Embryonic facial prominence (tissue), 1 donor: ENCODE measurements at regions not wholly inside any gene's neighbourhood (a gene's known extent, or its start where the extent isn't known, plus 50 kb on each side); places are given as distances from the start of the nearest gene placed in this dataset.
"Not testable (repeated sequence)": the region's sequence is repeated elsewhere in the genome, so short reads cannot be mapped to it uniquely, and the experiment has no call there.

Experiments
- DNase-seq: peaks from one replicate; pipeline ENCODE4 v3.0.0-alpha.2; 2016; ENCODE audit errors: extremely low spot score

DNA sequence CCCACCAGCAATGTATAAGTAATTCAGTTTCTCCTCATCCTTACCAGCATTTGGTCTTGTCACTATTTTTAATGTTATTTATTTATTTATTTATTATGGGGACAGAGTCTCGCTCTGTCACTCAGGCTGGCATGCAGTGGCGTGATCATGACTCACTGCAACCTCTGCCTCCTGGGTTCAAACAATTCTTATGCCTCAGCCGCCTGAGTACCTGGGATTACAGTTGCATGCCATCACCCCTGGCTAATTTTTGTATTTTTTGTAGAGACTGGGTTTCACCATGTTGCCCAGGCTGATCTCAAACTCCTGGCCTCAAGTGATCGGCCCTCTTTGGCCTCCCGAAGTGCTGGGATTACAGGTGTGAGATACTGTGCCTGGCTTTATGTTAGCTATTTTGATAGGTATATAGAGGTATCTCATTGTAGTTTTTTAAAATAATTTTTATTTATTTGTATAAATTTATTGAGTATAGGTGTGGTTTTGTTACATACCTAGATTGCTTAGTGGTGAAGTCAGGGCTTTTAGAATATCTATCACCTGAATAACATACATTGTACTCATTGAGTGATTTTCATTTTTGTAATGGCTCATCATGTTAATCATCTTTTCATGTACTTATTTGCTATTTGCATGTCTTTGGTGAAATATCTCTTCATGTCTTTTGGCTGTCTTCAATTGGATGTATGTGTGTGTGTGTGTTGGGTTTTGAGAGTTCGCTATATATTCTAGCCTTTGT is 53.3 kb downstream of the TANC2 start:
- no peak for DNase-seq

DNA sequence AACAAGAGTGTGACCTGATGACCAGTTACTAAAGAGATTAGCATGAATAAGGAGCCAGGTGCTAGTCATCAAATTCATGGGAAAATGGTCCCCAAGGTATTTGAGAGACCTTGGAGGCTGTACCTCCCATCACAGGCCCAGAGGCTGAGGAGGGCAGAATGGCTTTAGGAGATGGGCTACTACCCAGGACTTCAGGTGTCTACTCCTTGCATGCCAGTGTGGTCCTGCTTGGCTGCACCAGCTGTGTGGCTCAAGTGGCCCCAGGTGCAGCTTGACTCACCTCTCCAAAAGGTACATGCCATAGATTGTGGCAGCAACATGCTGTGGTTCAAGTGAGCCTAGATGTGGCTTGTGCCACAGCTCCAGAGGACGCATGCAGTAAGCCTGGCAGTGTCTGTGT is 56.5 kb downstream of the TANC2 start:
- DNase-seq: no peak

DNA sequence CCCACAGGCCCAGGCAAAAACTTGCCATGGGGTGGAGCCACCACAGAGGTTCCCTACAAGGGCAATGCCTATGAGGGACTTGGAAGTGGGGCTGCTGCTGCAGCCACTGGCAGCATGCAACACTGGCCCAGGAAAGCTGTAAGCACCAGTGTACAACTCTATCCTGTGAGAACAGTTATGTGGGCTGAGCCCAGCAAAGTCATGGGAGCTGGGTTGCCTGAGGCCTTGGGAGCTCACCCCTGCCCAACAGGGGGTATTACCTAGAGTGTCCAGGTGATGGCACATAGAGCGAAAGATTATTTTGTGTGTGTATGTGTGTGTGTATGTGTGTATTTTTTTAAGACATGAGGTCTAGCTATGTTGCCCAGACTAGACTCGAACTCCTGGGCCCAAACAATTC is 57.0 kb downstream of the TANC2 start:
- no peak for DNase-seq

DNA sequence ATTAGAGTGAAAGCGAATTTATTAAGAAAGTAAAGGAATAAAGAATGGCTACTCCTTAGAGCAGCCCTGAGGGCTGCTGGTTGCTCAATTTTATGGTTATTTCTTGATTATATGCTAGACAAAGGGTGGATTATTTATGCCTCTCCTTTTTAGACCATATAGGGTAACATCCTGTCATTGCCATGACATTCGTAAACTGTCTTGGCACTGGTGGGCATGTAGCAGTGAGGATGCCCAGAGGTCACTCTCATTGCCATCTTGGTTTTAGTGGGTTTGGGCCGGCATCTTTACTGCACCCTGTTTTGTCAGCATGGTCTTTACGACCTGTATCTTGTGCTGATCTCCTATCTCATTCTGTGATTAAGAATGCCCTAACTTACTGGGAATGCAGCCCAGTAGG is 58.2 kb downstream of the TANC2 start:
- DNase-seq: no peak

DNA sequence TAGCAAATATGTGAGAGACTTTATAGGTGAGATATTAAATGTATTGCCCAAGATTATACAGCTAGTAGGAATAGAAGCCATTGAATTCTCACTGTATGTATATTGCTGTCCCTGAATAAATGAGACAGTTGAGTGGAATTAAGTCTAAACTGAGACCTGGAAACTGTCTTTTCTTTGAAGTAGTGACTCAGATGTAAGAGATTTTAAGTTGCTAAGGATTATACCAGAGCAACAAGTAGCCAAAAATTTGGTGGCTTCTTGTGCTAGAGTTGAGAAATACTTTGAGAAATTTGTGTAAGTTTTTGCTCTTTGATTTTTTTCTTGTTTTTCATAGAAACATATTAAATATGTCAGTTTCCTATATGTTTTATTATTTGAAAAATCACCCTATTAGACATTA is 58.7 kb downstream of the TANC2 start:
- no peak for DNase-seq

DNA sequence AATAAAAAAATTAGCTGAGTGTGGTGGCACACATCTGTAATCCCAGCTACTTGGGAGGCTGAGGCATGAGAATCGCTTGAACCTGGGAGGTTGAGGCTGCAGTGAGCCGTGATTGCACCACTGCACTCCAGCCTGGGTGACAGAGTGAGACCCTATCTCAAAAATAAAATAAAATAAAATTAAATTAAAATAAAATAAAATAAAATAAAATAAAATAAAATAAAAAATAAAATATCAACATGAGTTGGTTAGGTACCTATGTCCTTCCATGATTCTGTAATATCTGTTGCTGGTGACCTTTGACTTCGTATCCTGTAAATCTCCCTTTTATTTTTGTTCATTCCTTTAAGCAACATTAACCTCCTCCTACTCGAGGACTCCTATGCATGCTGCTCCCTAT is 59.6 kb downstream of the TANC2 start:
- DNase-seq: not testable (repeated sequence)

DNA sequence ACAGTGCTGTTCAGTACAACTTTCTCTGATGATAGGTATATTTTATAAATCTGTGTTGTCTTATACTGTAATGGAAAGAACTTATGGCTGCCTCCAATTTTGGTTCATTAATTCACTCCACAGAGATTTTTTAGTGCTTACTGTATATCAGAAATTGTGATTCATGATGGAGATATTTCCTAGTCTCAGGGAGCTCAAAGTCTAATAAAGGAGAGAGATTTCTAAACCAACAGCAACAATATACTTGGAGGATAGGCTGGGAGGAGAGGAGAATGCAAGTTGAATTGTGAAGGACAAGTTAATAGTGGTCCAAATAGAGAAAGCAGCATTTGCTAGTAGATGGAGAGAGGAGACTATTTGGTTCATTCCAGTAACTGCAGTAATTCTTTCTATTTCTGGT is 63.5 kb downstream of the TANC2 start:
- no peak for DNase-seq

DNA sequence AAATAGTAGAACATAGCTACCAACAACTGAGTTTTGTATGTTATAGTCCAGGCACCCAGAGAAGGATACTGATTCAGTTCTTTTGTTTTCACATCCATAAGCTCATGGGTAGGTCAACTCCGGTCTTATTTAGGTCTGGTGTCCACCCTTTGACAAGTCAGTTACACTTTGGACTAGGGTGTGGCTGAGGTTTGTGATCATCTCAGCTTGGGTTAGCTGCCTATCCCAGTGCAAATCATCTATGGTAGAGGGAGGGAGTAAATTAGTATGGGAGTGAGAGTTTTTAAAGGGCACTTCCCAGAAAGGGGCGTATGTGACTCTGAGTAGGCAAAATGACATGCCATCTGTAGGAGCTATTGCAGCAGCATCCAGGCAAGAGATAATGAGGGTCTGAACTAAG is 66.1 kb downstream of the TANC2 start:
- no peak for DNase-seq

DNA sequence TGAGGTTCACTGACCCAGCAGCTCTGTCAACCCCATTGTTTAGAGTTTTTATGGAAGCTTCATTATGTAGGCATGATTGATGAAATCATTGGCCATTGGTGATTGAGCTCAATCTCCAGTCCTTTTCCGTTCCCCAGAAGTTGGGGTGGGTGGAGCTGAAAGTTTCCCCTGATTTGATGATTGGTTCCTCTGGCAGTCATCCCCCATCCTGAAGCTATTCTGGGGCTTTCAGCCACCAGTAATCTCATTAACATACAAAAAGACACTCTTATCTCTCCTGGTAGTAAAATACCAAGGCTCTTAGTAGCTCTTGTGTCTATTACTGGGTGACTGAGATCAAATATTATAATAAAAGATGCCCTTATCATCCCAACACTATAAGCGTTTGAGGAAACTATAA is 67.1 kb downstream of the TANC2 start:
- no peak for DNase-seq

DNA sequence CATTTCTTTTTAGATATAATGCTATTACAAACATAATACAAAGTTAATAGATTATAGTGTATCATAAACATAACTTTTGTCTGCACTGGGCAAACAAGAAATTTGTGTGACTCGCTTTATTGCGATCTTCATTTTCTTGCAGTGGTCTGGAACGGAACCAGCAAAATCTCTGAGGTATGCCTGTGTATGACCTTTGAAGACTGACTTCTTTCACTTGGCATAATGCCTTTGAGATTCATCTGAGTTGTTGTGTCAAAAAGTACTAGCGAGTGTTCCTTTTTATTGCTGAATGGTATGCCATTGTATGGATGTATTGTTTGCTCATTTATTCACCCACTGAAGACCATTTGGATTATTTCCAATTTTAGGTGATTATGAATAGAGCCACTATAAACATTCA is 69.2 kb downstream of the TANC2 start:
- DNase-seq: no peak

DNA sequence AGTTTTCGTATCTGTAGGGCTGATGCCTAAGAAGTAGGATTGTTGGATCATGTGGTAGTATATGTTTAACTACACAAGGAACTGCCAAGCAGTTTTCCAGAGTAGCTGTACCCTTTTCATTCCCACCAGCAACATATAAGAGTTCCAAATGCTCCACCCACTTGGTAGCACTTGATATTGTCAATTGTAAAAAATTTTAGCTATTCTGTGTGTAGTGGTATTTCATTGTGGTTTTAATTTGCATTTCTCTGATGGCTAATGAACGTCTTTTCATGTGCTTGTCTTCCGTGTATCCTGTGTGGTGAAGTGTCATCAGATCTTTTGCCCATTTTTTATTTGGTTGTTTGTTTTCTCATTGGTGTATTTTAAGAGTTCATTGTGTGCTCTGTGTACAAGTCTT is 69.7 kb downstream of the TANC2 start:
- DNase-seq: no peak

DNA sequence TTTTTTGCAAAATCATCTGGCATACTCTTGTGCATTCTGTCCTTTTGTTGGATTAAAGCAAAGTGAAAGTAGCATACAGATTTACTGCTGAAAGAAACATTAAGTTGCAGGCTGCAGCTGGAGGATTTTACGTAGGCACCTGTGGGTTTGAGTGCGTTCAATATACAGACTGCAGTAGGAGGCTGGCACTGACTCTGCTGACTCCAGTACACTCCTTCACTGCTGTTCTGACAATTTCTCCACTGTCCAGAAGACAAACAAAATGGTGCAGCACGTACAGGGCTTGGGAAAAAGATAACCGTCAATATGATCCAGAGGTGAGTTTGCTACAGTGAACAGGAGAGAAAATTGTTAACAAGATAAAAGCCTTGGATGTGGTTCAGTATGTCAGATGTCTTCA is 73.3 kb downstream of the TANC2 start:
- DNase-seq: no peak

DNA sequence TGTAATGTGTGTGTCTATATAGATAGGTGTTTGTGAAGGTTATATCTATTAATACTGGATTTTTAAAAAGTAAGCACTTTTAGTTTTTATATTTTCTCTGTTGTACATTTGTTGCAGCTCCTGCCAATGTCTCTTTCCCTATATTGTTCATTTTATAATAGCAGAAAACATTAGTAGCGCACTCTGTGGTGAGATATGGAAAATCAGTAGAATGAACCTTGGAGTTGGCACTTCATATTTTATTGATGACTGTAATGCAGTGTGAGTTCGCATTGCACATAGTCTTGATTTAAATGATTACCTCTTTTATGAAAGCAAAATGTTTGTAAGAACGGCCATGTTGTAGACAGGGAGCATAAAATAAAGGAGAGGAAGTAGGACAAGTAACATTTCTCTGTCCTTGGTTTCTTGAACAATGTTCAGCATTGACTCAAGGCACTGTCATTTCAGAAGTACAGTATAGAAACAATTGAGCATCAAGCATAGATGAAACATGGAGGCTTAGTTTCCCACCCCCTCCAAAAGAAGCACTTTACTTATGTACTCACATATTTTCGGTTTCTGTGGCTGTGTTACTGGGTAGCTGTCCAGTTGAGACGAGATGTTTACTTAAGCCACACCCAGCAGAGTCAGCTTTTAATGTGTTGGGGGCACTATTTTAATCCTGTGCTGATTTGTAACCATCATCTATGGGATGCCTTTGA is 74.0 kb downstream of the TANC2 start:
- no peak for DNase-seq

DNA sequence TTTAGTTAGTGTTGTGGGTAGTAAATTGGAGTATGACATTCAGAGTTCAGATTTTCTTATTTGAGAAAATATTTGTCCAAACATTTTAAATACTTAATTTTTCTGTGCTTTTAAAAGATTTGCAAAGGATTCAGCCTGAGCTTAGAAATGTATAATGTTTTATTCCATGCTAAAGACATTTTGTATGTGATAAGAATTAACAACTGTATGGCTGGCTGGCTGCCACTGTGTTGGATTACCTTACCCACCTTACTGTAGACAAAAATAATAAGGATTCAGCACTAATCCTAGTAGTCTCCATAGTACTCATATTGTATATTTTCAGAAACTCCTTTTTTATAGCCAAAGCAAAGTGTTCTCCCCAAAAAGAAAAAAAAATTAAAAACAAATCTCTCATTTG is 74.8 kb downstream of the TANC2 start:
- DNase-seq: no peak

DNA sequence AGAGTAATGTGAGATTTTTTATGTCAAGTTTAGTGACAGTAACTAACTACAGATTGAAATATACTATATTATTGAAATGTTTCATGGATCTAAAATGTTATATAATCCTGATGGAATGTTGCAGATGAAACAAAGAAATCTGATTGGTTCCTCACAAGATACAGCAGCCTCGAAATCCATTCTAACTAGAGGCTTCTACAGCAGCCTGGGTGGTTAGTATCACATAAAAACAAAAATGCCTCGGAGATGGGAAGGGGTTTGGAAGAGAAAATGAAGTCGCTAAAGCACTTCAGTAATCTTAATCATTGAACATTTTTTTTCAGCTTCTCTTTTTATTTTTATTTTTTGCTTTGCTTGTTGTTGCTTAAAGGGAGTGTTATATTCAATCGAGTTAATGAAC is 75.2 kb downstream of the TANC2 start:
- no peak for DNase-seq

DNA sequence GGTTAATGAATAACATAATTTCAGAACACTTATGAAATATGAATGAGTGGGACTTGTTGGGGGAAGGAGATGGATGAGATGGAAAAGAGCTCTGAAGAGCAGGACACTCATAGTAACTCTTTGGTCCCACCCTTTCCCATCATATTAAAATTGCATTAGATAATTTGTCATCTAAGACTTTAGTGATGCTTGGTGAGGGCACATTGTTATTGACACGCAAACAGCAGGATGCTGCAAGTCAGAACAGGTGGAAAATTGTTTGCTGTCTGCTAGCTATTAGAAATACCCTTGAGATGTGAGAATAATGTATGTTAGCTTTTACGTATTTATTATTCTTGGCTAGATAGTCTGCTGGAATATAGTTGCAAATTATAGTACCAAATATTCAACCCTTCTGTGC is 75.7 kb downstream of the TANC2 start:
- no peak for DNase-seq

DNA sequence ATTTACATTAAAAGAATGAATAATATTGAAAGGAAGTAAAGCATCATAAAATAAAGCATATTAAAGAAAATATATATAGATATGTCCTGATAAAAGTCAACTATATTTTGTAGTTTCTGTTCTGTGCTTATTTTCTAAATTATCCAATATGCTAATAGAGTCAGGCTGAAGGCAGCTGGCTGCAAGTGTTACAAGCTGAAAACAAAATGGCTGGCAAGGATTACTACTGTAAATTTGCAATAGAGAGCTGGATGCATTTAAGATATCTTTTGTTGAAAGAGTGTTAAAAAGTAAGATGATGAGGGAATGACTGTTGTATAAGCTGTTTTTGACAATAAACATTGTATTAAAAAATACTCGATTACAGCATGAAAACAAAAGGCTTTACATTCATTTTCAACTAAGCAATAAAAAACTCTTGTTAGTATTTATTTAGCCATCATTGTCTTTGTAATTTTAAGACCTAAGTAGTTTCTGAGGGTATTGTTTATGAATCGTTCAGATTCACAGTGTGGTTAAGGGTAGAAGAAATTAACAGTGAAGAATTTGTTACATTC is 76.3 kb downstream of the TANC2 start:
- no peak for DNase-seq

DNA sequence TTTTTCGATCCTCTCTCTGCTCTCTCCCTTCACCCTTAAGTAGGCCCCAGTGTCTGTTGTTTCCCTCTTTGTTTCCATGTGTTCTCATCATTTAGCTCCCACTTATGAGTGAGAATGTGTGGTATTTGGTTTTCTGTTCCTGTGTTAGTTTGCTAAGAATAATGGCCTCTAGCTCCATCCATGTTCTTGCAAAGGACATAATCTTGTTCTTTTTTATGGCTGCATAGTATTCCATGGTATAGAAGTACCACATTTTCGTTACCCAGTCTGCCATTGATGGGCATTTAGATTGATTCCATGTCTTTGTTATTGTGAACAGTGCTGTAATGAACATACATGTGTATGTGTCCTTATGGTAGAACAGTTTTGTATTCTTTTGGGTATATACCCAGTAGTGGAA is 91.5 kb downstream of the TANC2 start:
- DNase-seq: not testable (repeated sequence)

DNA sequence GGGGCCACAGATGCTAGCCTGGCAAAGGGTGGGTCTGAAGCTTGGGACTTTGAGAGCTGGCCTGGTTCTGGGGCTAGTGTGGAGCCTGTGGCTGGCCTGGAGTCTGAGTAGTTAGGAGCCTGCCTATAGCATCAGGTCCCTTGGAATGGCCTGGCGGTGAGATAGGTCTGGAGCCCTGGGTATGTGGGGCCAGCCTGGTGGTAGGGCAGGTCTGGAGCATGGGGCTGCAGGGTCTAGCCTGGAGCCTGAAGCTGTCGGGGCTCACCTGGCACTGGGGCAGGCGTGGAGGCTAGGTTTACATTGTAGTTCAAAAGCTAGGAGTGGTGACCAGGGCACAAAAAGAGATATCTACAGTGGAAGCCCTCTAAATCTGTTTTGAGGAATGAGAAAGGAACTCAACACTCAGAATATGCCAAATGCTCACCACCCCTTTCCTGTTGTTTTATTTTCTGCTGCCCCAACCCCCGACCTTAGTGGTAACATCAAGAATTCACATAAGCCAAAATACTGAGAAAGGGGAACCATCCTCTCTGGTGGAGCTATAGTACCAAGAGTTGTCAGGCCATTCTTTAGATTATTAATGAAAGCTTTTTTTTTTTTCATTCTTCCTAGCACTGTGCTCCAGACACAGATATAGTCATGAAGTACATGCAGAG is 100.3 kb downstream of the TANC2 start:
- DNase-seq: no peak

DNA sequence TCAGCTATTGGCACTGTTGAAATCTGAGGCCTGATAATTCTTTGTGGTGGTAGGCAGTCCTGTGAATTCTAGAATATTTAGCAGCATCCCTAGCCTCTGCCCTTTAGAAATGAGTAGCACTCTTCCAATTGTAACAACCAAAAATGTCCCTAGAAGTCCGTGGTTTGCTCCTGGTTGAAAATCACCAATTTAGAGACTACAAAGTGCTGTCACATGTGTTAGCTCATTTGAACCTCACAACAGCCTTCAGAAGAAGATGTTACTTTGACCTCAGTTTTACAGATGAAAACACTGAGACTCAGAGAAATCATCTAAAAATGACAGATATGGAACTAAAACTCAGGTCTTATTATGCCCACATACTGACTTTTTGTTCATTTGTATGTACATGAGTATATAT is 103.2 kb downstream of the TANC2 start:
- DNase-seq: no peak

DNA sequence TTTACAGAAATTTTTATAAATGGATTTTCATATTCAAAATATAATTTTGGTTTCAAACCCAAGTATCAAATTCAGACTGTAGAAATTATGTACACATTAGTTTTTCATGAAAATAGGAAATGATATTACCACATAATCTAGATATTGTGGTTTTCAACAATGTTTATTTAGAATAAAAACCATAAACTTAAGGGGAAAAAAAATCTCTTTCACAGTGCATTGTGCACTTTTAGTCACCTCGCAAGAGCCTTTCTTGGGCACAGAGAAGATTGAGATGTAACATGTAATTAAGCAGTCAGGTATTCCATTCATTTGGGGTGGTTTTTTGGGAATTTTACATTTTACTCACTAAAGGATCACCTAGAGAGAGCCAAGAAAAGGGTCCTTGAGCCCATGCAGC is 104.0 kb downstream of the TANC2 start:
- no peak for DNase-seq

DNA sequence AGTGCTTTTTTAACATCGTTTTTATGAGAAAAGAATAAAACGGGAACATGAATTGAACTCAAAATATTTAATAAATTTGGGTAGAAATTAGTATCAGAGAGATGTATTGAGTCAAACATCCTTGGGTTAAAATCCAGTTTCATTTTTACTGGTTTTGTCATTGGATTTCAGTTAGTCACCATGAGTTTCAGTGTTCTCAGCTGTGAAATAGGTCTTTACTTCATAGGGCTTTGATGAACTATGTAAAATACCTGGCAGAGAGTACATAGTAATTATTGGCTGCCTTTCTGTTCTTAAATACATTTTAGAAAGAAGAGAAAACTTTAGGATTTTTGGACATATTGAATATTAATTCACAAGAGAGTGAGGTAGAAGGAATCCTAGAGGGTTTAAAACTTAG is 105.8 kb downstream of the TANC2 start:
- no peak for DNase-seq

DNA sequence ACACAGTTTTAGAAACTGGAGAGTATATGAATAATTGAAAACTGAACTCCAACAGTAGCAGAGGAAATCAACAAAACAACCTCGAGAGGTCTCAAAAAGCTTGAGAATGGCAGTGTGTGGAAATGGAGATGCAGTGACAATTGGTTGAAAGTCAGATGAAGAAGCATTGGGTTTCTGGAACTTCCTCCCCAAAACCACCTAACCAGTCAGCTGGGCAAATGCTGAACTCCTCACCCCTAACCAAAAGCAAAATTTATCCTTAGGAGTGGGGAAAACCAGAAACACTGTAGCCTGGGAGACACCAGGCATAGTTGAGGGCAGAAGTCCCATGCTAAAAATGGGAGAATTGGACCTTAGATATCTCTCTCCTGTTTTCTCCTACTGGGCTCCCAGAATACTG is 109.9 kb downstream of the TANC2 start:
- no peak for DNase-seq
